HG03039 (cell line): ENCODE measurements at regions not wholly inside any gene's neighbourhood (a gene's known extent, or its start where the extent isn't known, plus 50 kb on each side); places are given as distances from the start of the nearest gene placed in this dataset.
"Not testable (repeated sequence)": the region's sequence is repeated elsewhere in the genome, so short reads cannot be mapped to it uniquely, and the experiment has no call there.

Experiments
- ATAC-seq: cut with Tn5 transposase; IDR thresholded peaks from one replicate; pipeline ENCODE4 v1.9.1; 2021; ENCODE audit warnings: mild to moderate bottlenecking, moderate library complexity; ENCODE audit not compliant: unreplicated experiment

GRCh38 chr4:62740296-62740695 lies 1540.2 kb downstream of the ADGRL3 start:
- no peak for ATAC-seq

GRCh38 chr4:62717154-62717553 lies 1517.0 kb downstream of the ADGRL3 start:
- no peak for ATAC-seq

GRCh38 chr4:62711575-62711974 lies 1511.4 kb downstream of the ADGRL3 start:
- ATAC-seq: no peak

GRCh38 chr4:62709618-62710252 lies 1509.6 kb downstream of the ADGRL3 start:
- ATAC-seq: no peak

GRCh38 chr4:62706423-62706822 lies 1506.3 kb downstream of the ADGRL3 start:
- no peak for ATAC-seq

- no peak for ATAC-seq
These were observed 1483.9 kb downstream of the ADGRL3 start for GRCh38 chr4:62683799-62684566.

- no peak for ATAC-seq
These were observed 1476.8 kb downstream of the ADGRL3 start for GRCh38 chr4:62676962-62677361.

- no peak for ATAC-seq
These were observed 1470.4 kb downstream of the ADGRL3 start for GRCh38 chr4:62670514-62670913.

- ATAC-seq: no peak
These were observed 1461.7 kb downstream of the ADGRL3 start for GRCh38 chr4:62661821-62662220.

GRCh38 chr4:62656006-62656405 lies 1455.9 kb downstream of the ADGRL3 start:
- ATAC-seq: no peak

GRCh38 chr4:62644372-62644771 lies 1444.2 kb downstream of the ADGRL3 start:
- ATAC-seq: no peak

GRCh38 chr4:62640296-62640695 lies 1440.2 kb downstream of the ADGRL3 start:
- no peak for ATAC-seq

GRCh38 chr4:62627671-62628070 lies 1427.5 kb downstream of the ADGRL3 start:
- no peak for ATAC-seq

- ATAC-seq: no peak
These were observed 1427.0 kb downstream of the ADGRL3 start for GRCh38 chr4:62627141-62627540.

- ATAC-seq: no peak
These were observed 1422.0 kb downstream of the ADGRL3 start for GRCh38 chr4:62622089-62622488.

GRCh38 chr4:62619971-62620370 lies 1419.8 kb downstream of the ADGRL3 start:
- no peak for ATAC-seq

GRCh38 chr4:62618042-62618441 lies 1417.9 kb downstream of the ADGRL3 start:
- ATAC-seq: no peak

GRCh38 chr4:62601737-62602136 lies 1401.6 kb downstream of the ADGRL3 start:
- ATAC-seq: no peak

- not testable (repeated sequence) for ATAC-seq
These were observed 1395.1 kb downstream of the ADGRL3 start for GRCh38 chr4:62595265-62595664.

GRCh38 chr4:62591756-62592155 lies 1391.6 kb downstream of the ADGRL3 start:
- no peak for ATAC-seq

GRCh38 chr4:62588671-62589070 lies 1388.5 kb downstream of the ADGRL3 start:
- no peak for ATAC-seq

- ATAC-seq: no peak
These were observed 1371.4 kb downstream of the ADGRL3 start for GRCh38 chr4:62571494-62571893.

GRCh38 chr4:62560858-62561257 lies 1360.7 kb downstream of the ADGRL3 start:
- no peak for ATAC-seq
